MCF 10A (cell line): ENCODE measurements at regions not wholly inside any gene's neighbourhood (a gene's known extent, or its start where the extent isn't known, plus 50 kb on each side); places are given as distances from the start of the nearest gene placed in this dataset.

Experiments used
- BruUV-seq: library from RNA; stranded (reverse); fragments of 400-500 nt; replicated peaks from 2 replicates; lab custom pipeline; 2021; lab: Mats Ljungman, UMichigan
- CTCF ChIA-PET: fragments of 300-600 bp; sonication (Branson Sonifier 250); formaldehyde crosslinking; extraction: SDS; loops from one replicate; lab custom pipeline; 2021; ENCODE audit warnings: antibody characterized with exemption, inconsistent platforms; lab: Yijun Ruan, JAX
- POLR2A ChIA-PET: fragments of 300-600, 350-650 bp; sonication (Branson Sonifier 250); formaldehyde crosslinking; extraction: SDS; loops from one replicate; lab custom pipeline; 2020; ENCODE audit warnings: antibody characterized with exemption, inconsistent platforms; lab: Yijun Ruan, JAX
- DNase-seq: peaks from one replicate; pipeline ENCODE4 v3.0.0-alpha.2; 2018; ENCODE audit not compliant: unreplicated experiment
- H3K27ac Mint-ChIP-seq: one replicate; pipeline ENCODE4 v1.8.0; 2022; ENCODE audit warnings: mild to moderate bottlenecking, low read depth, mixed read lengths; ENCODE audit not compliant: unreplicated experiment
- H3K27me3 Mint-ChIP-seq: one replicate; pipeline ENCODE4 v1.8.0; 2022; ENCODE audit warnings: mixed read lengths; ENCODE audit not compliant: insufficient read depth, unreplicated experiment
- H3K36me3 Mint-ChIP-seq: one replicate; pipeline ENCODE4 v1.8.0; 2022; ENCODE audit warnings: mild to moderate bottlenecking, moderate library complexity, mixed read lengths; ENCODE audit not compliant: insufficient read depth, unreplicated experiment
- H3K4me1 Mint-ChIP-seq: one replicate; pipeline ENCODE4 v1.8.0; 2022; ENCODE audit warnings: mixed read lengths; ENCODE audit not compliant: insufficient read depth, unreplicated experiment
- H3K4me3 Mint-ChIP-seq: one replicate; pipeline ENCODE4 v1.8.0; 2022; ENCODE audit warnings: mild to moderate bottlenecking, moderate library complexity, mixed read lengths; ENCODE audit not compliant: unreplicated experiment
- H3K9me3 Mint-ChIP-seq: one replicate; pipeline ENCODE4 v1.8.0; 2022; ENCODE audit warnings: mixed read lengths; ENCODE audit not compliant: unreplicated experiment
- intact Hi-C: fragments of 100-400 bp; cut with micrococcal nuclease; formaldehyde crosslinking; loops from 2 replicates; pipeline ENCODE4 v1.14.1; 2022
- TF ChIP-seq, protein P1 (sequence below): fragments of 200-600 bp; IDR thresholded peaks from one replicate; pipeline ENCODE4 v1.8.0; 2022; ENCODE audit warnings: antibody characterized with exemption, mild to moderate bottlenecking; ENCODE audit not compliant: unreplicated experiment

DNA sequence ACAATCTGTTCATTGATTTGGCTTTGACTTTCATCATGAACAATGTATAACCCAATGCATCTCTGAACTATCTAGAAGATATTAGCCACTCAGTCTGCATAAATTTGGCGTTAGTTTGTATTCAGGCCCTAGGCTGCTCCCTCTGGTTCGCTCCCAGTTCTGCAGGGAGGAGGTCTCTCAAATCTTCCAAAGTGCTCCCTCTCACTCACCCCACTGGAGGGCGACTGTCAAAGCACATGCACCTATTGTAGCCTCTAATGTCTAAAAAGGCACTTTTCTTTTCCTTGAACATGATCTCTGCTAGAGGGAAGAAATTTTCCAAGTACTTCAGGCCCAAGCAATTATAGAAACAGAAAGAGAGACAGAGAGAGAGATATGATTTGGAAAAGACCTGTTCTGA is 291.5 kb downstream of the TDRD15 start:
- no peaks in the 10 kb centered on the region for H3K4me1 Mint-ChIP-seq
- ChIA-PET POLR2A (no interaction called here), CTCF (interaction anchor here (0.9 kb wide), 1 partner anchor 12 kb away, joined by 3 read pairs; no protein-coding TSS in a partner anchor)
- no peak overlapping the region for H3K4me3 Mint-ChIP-seq
- no peaks in the 10 kb centered on the region for H3K36me3 Mint-ChIP-seq
- intact Hi-C loops, result no loop called here
- peak; percentile 4 for DNase-seq
- H3K27ac Mint-ChIP-seq, result no peak overlapping the region
- H3K27me3 Mint-ChIP-seq, result no peaks in the 10 kb centered on the region
- H3K9me3 Mint-ChIP-seq, result peaks cover 4% of the 10 kb centered on the region
- TF ChIP-seq, protein P1, sequence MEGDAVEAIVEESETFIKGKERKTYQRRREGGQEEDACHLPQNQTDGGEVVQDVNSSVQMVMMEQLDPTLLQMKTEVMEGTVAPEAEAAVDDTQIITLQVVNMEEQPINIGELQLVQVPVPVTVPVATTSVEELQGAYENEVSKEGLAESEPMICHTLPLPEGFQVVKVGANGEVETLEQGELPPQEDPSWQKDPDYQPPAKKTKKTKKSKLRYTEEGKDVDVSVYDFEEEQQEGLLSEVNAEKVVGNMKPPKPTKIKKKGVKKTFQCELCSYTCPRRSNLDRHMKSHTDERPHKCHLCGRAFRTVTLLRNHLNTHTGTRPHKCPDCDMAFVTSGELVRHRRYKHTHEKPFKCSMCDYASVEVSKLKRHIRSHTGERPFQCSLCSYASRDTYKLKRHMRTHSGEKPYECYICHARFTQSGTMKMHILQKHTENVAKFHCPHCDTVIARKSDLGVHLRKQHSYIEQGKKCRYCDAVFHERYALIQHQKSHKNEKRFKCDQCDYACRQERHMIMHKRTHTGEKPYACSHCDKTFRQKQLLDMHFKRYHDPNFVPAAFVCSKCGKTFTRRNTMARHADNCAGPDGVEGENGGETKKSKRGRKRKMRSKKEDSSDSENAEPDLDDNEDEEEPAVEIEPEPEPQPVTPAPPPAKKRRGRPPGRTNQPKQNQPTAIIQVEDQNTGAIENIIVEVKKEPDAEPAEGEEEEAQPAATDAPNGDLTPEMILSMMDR, result no peak
- no TSS peak for BruUV-seq

DNA sequence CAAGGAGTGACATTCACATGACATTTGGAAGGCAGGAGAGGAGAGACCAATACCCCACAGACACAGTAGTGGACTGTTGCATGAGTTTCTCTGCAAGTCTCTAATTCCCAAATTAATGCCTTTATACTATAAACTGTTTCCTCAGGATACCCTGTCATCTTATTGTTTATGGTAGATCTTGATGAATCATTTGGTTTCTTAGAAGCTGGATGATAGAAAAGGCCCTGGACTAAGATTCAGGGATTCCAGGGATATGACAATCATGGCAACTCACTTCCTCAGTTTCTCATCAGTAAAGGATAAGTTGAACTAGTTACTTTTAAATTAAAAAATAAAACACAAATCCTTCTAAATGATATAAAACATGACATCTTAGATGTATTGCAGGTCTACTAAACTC is 292.5 kb downstream of the TDRD15 start:
- ChIA-PET POLR2A (no interaction called here), CTCF (interaction anchor here (0.6 kb wide), 1 partner anchor 18 kb away, joined by 3 read pairs; no protein-coding TSS in a partner anchor)
- BruUV-seq, result no TSS peak
- intact Hi-C loops, result no loop called here
- Mint-ChIP-seq H3K27ac (no peak overlapping the region), H3K4me3 (no peak overlapping the region), H3K4me1 (no peaks in the 10 kb centered on the region), H3K9me3 (no peaks in the 10 kb centered on the region), H3K36me3 (no peaks in the 10 kb centered on the region), H3K27me3 (no peaks in the 10 kb centered on the region)
- TF ChIP-seq, protein P1, result no peak
- DNase-seq, result no peak

DNA sequence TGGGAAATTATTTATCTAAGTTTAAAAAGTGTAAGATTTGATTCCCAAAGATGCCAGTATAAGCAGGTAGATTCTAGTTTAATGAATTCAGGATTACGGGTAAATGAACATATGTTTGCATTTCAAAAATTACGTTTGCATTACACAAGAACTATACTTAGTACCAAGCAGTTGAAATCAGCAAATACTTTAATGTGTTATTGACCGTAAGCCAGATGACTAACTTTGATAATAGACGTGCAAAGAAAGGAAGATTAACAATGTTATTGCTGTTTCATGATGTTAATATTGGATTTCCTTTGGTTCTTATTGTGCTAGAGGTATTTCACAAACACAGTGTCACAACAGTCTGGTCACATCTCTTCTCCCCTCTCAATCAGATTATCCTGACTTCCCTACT is 294.7 kb downstream of the TDRD15 start:
- H3K36me3 Mint-ChIP-seq, result no peaks in the 10 kb centered on the region
- no peaks in the 10 kb centered on the region for H3K27me3 Mint-ChIP-seq
- ChIA-PET POLR2A (interaction anchor here (1.1 kb wide), 1 partner anchor 13 kb away, joined by 3 read pairs; no protein-coding TSS in a partner anchor), CTCF (interaction anchor here (1.4 kb wide), 1 partner anchor 20 kb away, joined by 3 read pairs; no protein-coding TSS in a partner anchor)
- no peaks in the 10 kb centered on the region for H3K4me1 Mint-ChIP-seq
- intact Hi-C loops, result no loop called here
- BruUV-seq, result no TSS peak
- H3K9me3 Mint-ChIP-seq, result no peaks in the 10 kb centered on the region
- TF ChIP-seq, protein P1, result no peak
- no peak overlapping the region for H3K4me3 Mint-ChIP-seq
- no peak for DNase-seq
- no peak overlapping the region for H3K27ac Mint-ChIP-seq

DNA sequence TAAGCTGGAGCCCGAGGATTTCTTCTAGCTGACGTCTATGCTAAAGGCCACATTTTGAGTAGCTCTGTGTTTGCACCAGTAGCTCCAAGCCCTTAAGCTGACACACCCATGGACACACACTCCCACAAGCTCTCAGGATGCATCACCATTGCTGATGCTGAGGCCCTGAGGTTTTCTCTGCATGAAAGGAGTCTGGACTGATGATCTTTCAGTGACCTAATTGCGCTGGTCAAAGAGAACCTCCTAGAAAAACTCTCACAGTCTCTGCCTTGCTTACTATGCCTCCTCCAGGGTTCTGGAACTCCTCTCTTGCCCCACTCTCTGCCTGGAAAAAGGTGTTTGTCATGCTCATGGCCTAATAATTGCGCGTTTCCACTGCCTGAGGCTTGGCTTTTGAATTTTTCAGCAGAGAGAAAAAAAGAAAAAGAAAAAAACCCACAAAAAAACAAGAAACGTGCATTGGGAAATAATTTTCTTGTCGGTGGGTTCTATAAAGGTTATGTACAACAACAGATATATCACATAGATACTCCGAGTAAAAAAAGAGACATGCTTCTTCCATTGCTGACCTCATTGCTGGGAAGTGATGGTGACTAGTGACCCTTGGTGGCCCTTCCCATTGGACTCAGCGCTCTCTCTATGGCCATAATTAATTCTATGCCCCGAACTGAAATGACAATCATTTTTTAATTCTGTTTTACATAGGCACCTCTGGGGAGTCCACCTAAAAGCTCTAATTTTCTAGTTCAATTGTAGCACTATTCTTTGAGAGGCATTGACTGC is 297.0 kb downstream of the TDRD15 start:
- H3K4me3 Mint-ChIP-seq, result no peak overlapping the region
- H3K4me1 Mint-ChIP-seq, result no peaks in the 10 kb centered on the region
- no peaks in the 10 kb centered on the region for H3K27me3 Mint-ChIP-seq
- POLR2A ChIA-PET, result no interaction called here
- no peak overlapping the region for H3K27ac Mint-ChIP-seq
- intact Hi-C loops, result no loop called here
- TF ChIP-seq, protein P1, result no peak
- no TSS peak for BruUV-seq
- H3K36me3 Mint-ChIP-seq, result no peaks in the 10 kb centered on the region
- no peaks in the 10 kb centered on the region for H3K9me3 Mint-ChIP-seq
- CTCF ChIA-PET, result interaction anchor here (0.6 to 1.0 kb wide), 3 partner anchors 47 to 468 kb away, joined by 3 read pairs; no protein-coding TSS in a partner anchor
- no peak for DNase-seq
